B cell (primary cell): ENCODE measurements at regions not wholly inside any gene's neighbourhood (a gene's known extent, or its start where the extent isn't known, plus 50 kb on each side); places are given as distances from the start of the nearest gene placed in this dataset.

Source experiments
- ATAC-seq: fragments of 200-7000 bp; cut with Tn5 transposase; one replicate; pipeline ENCODE4 v1.10.0; 2021; ENCODE audit warnings: low read depth, mild to moderate bottlenecking, moderate number of reproducible peaks, moderate library complexity
- CTCF ChIA-PET: fragments of 350-600 bp; sonication (Branson Sonifier 250); formaldehyde crosslinking; loops from one replicate; lab custom pipeline; 2021; ENCODE audit warnings: antibody characterized with exemption, inconsistent platforms; lab: Charles Lee
- POLR2A ChIA-PET: fragments of 350-600 bp; sonication (Branson Sonifier 250); formaldehyde crosslinking; loops from one replicate; lab custom pipeline; 2021; ENCODE audit warnings: antibody characterized with exemption; lab: Charles Lee
- DNase-seq: peaks from one replicate; pipeline ENCODE4 v3.0.0; 2013
- H2AFZ ChIP-seq: 2 replicates; pipeline ENCODE4 v1.6.1; 2012; ENCODE audit warnings: mild to moderate bottlenecking, low read depth, low read length; ENCODE audit not compliant: insufficient read depth, poor library complexity, severe bottlenecking
- H3K27ac ChIP-seq, 2 donors: 1 replicate in 1 of 2; 2 replicates in 1 of 2; pipeline ENCODE4 v1.5.1; 2012 to 2013; ENCODE audit warnings: low read length in 2 of 2, mild to moderate bottlenecking in 2 of 2, moderate library complexity in 1 of 2
- H3K27me3 ChIP-seq, 4 experiments: fragments of 200-600 bp in 1 of 4; sonication (generic) in 1 of 4; replicated peaks in 1 of 4; 1 replicate in 2 of 4; 2 replicates in 2 of 4; pipeline versions ENCODE4 v1.6.1 to v1.7.0; 2013 to 2016; ENCODE audit warnings: low read length in 3 of 4, mild to moderate bottlenecking in 2 of 4, mixed read lengths in 1 of 4, moderate library complexity in 1 of 4; ENCODE audit not compliant: insufficient read depth in 4 of 4, control insufficient read depth in 3 of 4; ENCODE audit errors: control extremely low read depth in 1 of 4
- H3K36me3 ChIP-seq, 2 experiments: replicated peaks in 1 of 2; 1 replicate in 1 of 2; 2 replicates in 1 of 2; pipeline versions ENCODE4 v1.6.1 to v1.7.1; 2013; ENCODE audit warnings: low read length in 1 of 2; ENCODE audit not compliant: insufficient read depth in 2 of 2, control insufficient read depth in 1 of 2; ENCODE audit errors: control extremely low read depth in 1 of 2, extremely low read depth in 1 of 2
- H3K4me1 ChIP-seq, 2 donors: fragments of 200-600 bp in 1 of 2; sonication (generic) in 1 of 2; 1 replicate in 1 of 2; 2 replicates in 1 of 2; pipeline versions ENCODE4 v1.5.1 to v1.6.1; 2013 to 2017; ENCODE audit warnings: low read length in 2 of 2; ENCODE audit not compliant: control insufficient read depth in 2 of 2, insufficient read depth in 2 of 2
- H3K4me2 ChIP-seq: replicated peaks from 2 replicates; pipeline ENCODE3; 2012; ENCODE audit warnings: mild to moderate bottlenecking, low read depth, low read length; ENCODE audit not compliant: poor library complexity, severe bottlenecking
- H3K4me3 ChIP-seq, 5 experiments: fragments of 200-600 bp in 1 of 5; sonication (generic) in 1 of 5; 1 replicate in 3 of 5; 2 replicates in 2 of 5; pipeline versions ENCODE4 v1.5.1 to v1.7.0; 2011 to 2016; ENCODE audit warnings: low read length in 4 of 5, mild to moderate bottlenecking in 4 of 5, low read depth in 2 of 5, control low read depth in 1 of 5, moderate library complexity in 1 of 5; ENCODE audit not compliant: insufficient read depth in 1 of 5; ENCODE audit errors: control extremely low read depth in 1 of 5, extremely low read depth in 1 of 5
- H3K79me2 ChIP-seq: fragments of 200-600 bp; sonication (generic); one replicate; pipeline ENCODE4 v1.6.0; 2016; ENCODE audit warnings: low read length; ENCODE audit not compliant: control insufficient read depth, insufficient read depth
- H3K9ac ChIP-seq: fragments of 200-600 bp; sonication (generic); 2 replicates; pipeline ENCODE4 v1.6.1; 2017; ENCODE audit warnings: mild to moderate bottlenecking, low read length, moderate library complexity
- H3K9me3 ChIP-seq, 3 donors: one replicate each; pipeline versions ENCODE4 v1.6.1 to v1.7.1; 2013; ENCODE audit warnings: low read length in 2 of 3; ENCODE audit not compliant: control insufficient read depth in 2 of 3, insufficient read depth in 1 of 3; ENCODE audit errors: control extremely low read depth in 1 of 3
- H4K20me1 ChIP-seq: 2 replicates; pipeline ENCODE4 v1.6.0; 2012; ENCODE audit warnings: mild to moderate bottlenecking, low read length; ENCODE audit not compliant: insufficient read depth, control insufficient read depth, poor library complexity, severe bottlenecking
- H3K27ac Mint-ChIP-seq: one replicate; pipeline ENCODE4 v1.8.0; 2021; ENCODE audit warnings: mixed read lengths
- H3K27me3 Mint-ChIP-seq: one replicate; pipeline ENCODE4 v1.8.0; 2021; ENCODE audit warnings: mixed read lengths
- H3K4me1 Mint-ChIP-seq: one replicate; pipeline ENCODE4 v1.8.0; 2021; ENCODE audit warnings: mixed read lengths
- H3K4me3 Mint-ChIP-seq: one replicate; pipeline ENCODE4 v1.8.0; 2021; ENCODE audit warnings: mixed read lengths
- H3K9me3 Mint-ChIP-seq: one replicate; pipeline ENCODE4 v1.8.0; 2022; ENCODE audit warnings: mixed read lengths; ENCODE audit not compliant: insufficient read depth
- EZH2 ChIP-seq: IDR thresholded peaks from 2 replicates; pipeline ENCODE4 v1.6.1; 2012; ENCODE audit warnings: borderline replicate concordance, low read depth, mild to moderate bottlenecking, moderate library complexity, low read length; ENCODE audit not compliant: insufficient read depth, poor library complexity, severe bottlenecking
- WGBS: methylation state at CpG from one replicate; pipeline ENCODE4 v1.1.5; 2013; ENCODE audit warnings: missing lambda C conversion rate; ENCODE audit not compliant: insufficient coverage; 5-methylcytosine and 5-hydroxymethylcytosine counted together
- intact Hi-C: fragments of 100-400 bp; cut with micrococcal nuclease; formaldehyde crosslinking; loops from one replicate; pipeline ENCODE4 v1.10.0; 2022
- TF ChIP-seq, protein P1 (sequence below): fragments of 200-600 bp; IDR thresholded peaks from one replicate; pipeline ENCODE4 v1.8.0; 2022; ENCODE audit warnings: antibody characterized with exemption, mild to moderate bottlenecking

DNA sequence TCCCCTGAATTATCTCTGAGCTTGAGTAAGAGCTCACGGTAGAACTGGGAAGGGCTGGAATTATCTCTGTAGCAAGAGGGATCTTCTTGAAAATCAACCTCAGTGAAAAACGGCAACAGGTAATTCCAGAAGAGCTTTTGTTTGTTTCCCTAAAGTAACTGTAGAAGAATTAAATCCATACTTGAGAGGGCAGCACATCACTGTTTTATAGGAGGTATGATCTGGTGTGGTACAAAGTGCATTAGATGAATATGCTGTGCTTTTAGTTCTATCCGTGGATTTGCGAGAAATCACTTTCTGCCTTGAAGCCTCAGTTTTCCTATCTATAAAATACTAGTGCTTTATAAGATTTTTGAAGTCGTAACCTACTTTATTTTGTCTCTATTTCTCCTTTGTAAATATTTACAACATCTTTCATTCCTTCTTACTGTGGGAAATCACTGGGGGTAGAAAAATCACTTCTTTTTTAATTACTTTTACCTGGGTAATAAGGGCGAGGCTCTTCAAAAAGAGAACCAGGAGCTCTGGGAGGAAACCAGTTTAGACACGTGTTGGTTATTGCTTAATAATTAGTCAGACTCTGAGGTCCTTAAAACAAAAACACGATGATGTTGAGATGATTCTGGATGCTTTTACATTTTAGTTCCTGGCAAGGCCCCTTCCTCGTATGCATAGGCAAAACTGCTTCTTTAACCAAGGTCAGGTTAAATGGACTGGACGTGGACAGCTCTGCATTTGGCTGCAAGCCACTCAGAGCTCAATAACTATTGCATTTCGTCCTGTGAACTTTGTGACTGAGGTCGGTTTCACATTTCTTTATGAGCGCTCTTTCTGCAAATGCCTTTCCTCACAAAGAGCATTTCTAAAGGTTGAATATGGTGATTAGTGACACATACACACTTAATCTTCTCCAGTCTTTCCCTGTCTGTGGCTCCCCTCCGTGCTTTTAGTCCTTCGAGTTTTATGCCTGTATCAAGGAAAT, 376.1 kb downstream of the BRINP1 start:
- DNase-seq (no peak), ATAC-seq (no peak)
- Histone ChIP-seq H3K4me1 (no peaks in the 10 kb centered on the region), H3K4me2 (no peak overlapping the region), H3K9me3 (no peaks in the 10 kb centered on the region), H3K27me3 (no peaks in the 10 kb centered on the region), H2AFZ (no peak overlapping the region), H3K9ac (no peak overlapping the region), H3K79me2 (no peaks in the 10 kb centered on the region), H3K27ac (no peak overlapping the region), H3K4me3 (no peak overlapping the region), H4K20me1 (no peaks in the 10 kb centered on the region), H3K36me3 (no peaks in the 10 kb centered on the region)
- Mint-ChIP-seq H3K9me3 (no peaks in the 10 kb centered on the region), H3K27me3 (no peaks in the 10 kb centered on the region), H3K4me3 (no peak overlapping the region), H3K4me1 (no peaks in the 10 kb centered on the region), H3K27ac (no peak overlapping the region)
- CTCF ChIA-PET = no interaction called here
- POLR2A ChIA-PET = no interaction called here
- TF ChIP-seq, protein P1, sequence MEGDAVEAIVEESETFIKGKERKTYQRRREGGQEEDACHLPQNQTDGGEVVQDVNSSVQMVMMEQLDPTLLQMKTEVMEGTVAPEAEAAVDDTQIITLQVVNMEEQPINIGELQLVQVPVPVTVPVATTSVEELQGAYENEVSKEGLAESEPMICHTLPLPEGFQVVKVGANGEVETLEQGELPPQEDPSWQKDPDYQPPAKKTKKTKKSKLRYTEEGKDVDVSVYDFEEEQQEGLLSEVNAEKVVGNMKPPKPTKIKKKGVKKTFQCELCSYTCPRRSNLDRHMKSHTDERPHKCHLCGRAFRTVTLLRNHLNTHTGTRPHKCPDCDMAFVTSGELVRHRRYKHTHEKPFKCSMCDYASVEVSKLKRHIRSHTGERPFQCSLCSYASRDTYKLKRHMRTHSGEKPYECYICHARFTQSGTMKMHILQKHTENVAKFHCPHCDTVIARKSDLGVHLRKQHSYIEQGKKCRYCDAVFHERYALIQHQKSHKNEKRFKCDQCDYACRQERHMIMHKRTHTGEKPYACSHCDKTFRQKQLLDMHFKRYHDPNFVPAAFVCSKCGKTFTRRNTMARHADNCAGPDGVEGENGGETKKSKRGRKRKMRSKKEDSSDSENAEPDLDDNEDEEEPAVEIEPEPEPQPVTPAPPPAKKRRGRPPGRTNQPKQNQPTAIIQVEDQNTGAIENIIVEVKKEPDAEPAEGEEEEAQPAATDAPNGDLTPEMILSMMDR = no peak
- WGBS = 71% methylated on average over 5 of the region's 15 CpGs
- intact Hi-C loops = no loop called here

DNA sequence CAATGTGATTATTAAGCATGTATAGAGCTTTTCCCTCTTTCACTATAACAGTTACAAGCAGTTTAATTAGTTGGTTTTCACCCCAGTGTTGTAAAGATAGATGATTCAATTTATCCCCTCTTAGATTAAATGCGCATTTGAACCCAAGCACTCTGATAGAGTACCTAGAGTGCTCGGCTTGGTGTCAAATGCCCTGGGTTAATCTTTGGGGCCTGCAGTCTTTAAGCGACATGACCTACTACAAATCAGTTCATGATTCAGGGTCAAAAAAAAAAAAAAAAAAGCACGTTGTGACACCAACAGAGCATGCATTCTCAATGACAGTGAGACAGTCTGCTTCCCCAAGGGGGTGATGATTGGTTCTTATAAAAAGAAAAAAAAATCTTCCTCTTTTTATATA, 375.3 kb downstream of the BRINP1 start:
- H3K36me3 ChIP-seq = no peaks in the 10 kb centered on the region
- WGBS = 94% methylated on average over 2 of the region's 4 CpGs
- H3K4me1 Mint-ChIP-seq = no peaks in the 10 kb centered on the region
- DNase-seq (no peak), ATAC-seq (no peak)
- intact Hi-C loops = no loop called here
- H3K9me3 ChIP-seq = no peaks in the 10 kb centered on the region
- no peaks in the 10 kb centered on the region for H4K20me1 ChIP-seq
- ChIA-PET CTCF (no interaction called here), POLR2A (no interaction called here)
- no peaks in the 10 kb centered on the region for H3K4me1 ChIP-seq
- no peak overlapping the region for H3K4me3 Mint-ChIP-seq
- H3K4me2 ChIP-seq = no peak overlapping the region
- no peaks in the 10 kb centered on the region for H3K79me2 ChIP-seq
- no peaks in the 10 kb centered on the region for H3K9me3 Mint-ChIP-seq
- H3K27me3 ChIP-seq = no peaks in the 10 kb centered on the region
- H3K27ac Mint-ChIP-seq = no peak overlapping the region
- no peak overlapping the region for H3K27ac ChIP-seq
- no peak overlapping the region for H2AFZ ChIP-seq
- H3K9ac ChIP-seq = no peak overlapping the region
- H3K4me3 ChIP-seq = no peak overlapping the region
- H3K27me3 Mint-ChIP-seq = no peaks in the 10 kb centered on the region
- TF ChIP-seq EZH2 = no peak
- TF ChIP-seq, protein P1 = no peak
